ENCODE measurements at regions not wholly inside any gene's neighbourhood (a gene's known extent, or its start where the extent isn't known, plus 50 kb on each side); places are given as distances from the start of the nearest gene placed in this dataset.

- TF ChIP-seq, protein P1, sequence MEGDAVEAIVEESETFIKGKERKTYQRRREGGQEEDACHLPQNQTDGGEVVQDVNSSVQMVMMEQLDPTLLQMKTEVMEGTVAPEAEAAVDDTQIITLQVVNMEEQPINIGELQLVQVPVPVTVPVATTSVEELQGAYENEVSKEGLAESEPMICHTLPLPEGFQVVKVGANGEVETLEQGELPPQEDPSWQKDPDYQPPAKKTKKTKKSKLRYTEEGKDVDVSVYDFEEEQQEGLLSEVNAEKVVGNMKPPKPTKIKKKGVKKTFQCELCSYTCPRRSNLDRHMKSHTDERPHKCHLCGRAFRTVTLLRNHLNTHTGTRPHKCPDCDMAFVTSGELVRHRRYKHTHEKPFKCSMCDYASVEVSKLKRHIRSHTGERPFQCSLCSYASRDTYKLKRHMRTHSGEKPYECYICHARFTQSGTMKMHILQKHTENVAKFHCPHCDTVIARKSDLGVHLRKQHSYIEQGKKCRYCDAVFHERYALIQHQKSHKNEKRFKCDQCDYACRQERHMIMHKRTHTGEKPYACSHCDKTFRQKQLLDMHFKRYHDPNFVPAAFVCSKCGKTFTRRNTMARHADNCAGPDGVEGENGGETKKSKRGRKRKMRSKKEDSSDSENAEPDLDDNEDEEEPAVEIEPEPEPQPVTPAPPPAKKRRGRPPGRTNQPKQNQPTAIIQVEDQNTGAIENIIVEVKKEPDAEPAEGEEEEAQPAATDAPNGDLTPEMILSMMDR (IDR thresholded peaks at IDR 0.05) = no peak
- TF ChIP-seq POLR2A (IDR thresholded peaks at IDR 0.05) (no peak), EP300 (IDR thresholded peaks at IDR 0.05; ENCODE audit: low read depth) (no peak)
These were observed 294.5 kb upstream of the LMCD1 start for GRCh38 chr3:8206971-8207617.
